ENCODE measurements at regions not wholly inside any gene's neighbourhood (a gene's known extent, or its start where the extent isn't known, plus 50 kb on each side); places are given as distances from the start of the nearest gene placed in this dataset.

- TF ChIP-seq ATF3 (IDR thresholded peaks at IDR 0.05; ENCODE audit: insufficient read depth, low read depth, low read length) (no peak), SIN3A (conservative IDR thresholded peaks at IDR 0.05 in 1 of 2, IDR thresholded peaks at IDR 0.05 in 1 of 2; ENCODE audit: low read depth in 1 of 2, low read length in 2 of 2) (no peak)
These were observed 667.9 kb upstream of the NR2F2 start (continued) for GRCh38 chr15:95662638-95663037.

All from H1 (cell line).